AG09309 (cell line): ENCODE measurements at regions not wholly inside any gene's neighbourhood (a gene's known extent, or its start where the extent isn't known, plus 50 kb on each side); places are given as distances from the start of the nearest gene placed in this dataset.
A peak's percentile ranks its signal among the peaks of the same experiment; 100 is the strongest.

Experiments used
- DNase-seq: peaks from one replicate; pipeline ENCODE4 v3.0.0-alpha.2; 2010; ENCODE audit warnings: low read depth
- H3K4me3 ChIP-seq: 2 replicates; pipeline ENCODE4 v1.5.1; 2011; ENCODE audit warnings: mild to moderate bottlenecking, low read depth, low read length, moderate library complexity; ENCODE audit not compliant: control insufficient read depth
- TF ChIP-seq, protein P1 (sequence below): IDR thresholded peaks from 2 replicates; pipeline ENCODE4 v1.5.1; 2011; ENCODE audit warnings: mild to moderate bottlenecking, low read depth, low read length, inconsistent platforms; ENCODE audit not compliant: insufficient read depth, control insufficient read depth; ENCODE audit errors: missing control alignments

DNA sequence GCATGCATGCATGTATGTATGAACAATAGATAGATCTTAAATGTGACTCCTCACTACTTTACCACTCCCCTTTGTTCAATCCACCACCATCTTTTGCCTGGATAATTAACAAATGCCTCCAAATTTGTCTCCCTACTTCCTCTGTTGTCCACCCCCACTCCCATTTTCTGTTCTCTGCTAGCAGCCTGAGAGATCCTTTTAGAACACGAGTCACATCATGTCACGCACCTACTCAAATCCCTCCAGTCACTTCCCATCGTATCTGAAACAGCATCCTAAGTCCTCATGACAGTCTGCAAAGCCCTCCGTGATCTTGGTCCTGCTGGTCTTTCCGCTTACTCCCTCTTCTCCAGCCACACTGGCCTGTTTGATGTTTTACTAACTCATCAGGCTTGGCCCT is 527.3 kb downstream of the EPHA4 start:
- DNase-seq: no peak
- no peak overlapping the region for H3K4me3 ChIP-seq
- TF ChIP-seq, protein P1, sequence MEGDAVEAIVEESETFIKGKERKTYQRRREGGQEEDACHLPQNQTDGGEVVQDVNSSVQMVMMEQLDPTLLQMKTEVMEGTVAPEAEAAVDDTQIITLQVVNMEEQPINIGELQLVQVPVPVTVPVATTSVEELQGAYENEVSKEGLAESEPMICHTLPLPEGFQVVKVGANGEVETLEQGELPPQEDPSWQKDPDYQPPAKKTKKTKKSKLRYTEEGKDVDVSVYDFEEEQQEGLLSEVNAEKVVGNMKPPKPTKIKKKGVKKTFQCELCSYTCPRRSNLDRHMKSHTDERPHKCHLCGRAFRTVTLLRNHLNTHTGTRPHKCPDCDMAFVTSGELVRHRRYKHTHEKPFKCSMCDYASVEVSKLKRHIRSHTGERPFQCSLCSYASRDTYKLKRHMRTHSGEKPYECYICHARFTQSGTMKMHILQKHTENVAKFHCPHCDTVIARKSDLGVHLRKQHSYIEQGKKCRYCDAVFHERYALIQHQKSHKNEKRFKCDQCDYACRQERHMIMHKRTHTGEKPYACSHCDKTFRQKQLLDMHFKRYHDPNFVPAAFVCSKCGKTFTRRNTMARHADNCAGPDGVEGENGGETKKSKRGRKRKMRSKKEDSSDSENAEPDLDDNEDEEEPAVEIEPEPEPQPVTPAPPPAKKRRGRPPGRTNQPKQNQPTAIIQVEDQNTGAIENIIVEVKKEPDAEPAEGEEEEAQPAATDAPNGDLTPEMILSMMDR: no peak

- TF ChIP-seq, protein P1: no peak
- H3K4me3 ChIP-seq: no peak overlapping the region
- DNase-seq: no peak
Observed at GRCh38 chr2:221050020-221050795, 521.9 kb downstream of the EPHA4 start.

- no peak overlapping the region for H3K4me3 ChIP-seq
- TF ChIP-seq, protein P1: no peak
- no peak for DNase-seq
Observed at GRCh38 chr2:221051162-221051561, 520.9 kb downstream of the EPHA4 start.

GRCh38 chr2:221060376-221060775 is 511.7 kb downstream of the EPHA4 start:
- peak; percentile 29 for DNase-seq
- H3K4me3 ChIP-seq: no peak overlapping the region
- TF ChIP-seq, protein P1: no peak

GRCh38 chr2:221063568-221063967 is 508.5 kb downstream of the EPHA4 start:
- TF ChIP-seq, protein P1: no peak
- H3K4me3 ChIP-seq: no peak overlapping the region
- no peak for DNase-seq

DNA sequence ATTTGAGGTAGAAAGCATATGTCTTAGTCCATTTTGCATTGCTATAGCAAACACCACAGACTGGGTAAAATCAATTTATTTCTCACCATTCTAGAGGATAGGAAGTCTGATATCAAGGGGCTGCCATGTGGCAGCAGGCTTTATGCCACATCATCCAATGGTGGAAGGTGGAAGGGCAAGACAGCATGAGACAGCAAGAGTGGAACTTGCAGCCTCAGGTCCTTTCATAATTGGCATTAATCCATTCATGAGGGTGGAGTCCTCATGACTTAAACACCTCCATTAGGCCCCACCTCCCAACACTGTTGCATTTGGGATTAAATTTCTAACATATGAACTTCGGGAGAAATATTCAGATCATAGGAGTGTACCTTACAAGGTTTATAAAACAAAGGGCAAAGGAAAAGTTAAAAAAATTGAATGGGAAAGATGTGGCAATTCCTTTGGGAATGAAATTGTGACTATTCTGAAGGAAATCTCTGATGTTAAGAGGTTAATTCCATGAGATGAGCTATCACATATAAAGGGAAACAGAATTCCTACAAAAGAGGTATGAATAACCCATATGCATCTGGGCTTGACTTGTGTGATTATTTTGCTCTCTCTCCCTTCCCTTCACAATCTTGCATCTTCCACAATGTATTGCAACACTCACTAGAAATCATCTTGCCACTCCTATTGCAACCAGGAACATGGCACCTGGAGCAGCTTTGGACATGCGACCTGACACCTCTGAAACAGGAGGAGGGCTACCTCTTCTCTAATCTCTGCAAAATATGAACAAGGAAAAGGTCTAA is 507.8 kb downstream of the EPHA4 start:
- no peak overlapping the region for H3K4me3 ChIP-seq
- no peak for DNase-seq
- TF ChIP-seq, protein P1: no peak
